ENCODE measurements at regions not wholly inside any gene's neighbourhood (a gene's known extent, or its start where the extent isn't known, plus 50 kb on each side); places are given as distances from the start of the nearest gene placed in this dataset.
A peak's percentile ranks its signal among the peaks of the same experiment; 100 is the strongest.
"Not testable (repeated sequence)": the region's sequence is repeated elsewhere in the genome, so short reads cannot be mapped to it uniquely, and the experiment has no call there.

DNA sequence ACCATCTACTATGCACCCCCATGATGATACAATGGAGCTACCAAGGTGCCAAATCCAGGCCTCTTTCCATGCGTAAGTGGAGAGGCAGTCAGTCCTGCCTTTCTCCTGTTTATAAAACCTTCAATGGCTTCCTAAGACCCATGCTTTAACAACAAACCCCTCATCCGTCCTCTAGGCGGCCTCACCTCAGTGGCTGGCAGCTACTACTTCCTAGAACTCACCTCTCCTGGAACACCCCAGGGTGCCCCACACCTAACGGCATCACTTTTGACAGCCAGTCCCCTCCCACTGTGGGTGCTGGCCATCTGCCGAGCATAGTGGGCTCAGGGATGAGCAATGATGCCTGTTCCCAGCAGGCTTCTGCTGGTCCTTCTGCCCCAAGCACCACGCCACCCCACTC, 80.0 kb upstream of the TAB2 start:
- DNase-seq (ENCODE audit: low read depth in 2 of 2), result no peak

DNA sequence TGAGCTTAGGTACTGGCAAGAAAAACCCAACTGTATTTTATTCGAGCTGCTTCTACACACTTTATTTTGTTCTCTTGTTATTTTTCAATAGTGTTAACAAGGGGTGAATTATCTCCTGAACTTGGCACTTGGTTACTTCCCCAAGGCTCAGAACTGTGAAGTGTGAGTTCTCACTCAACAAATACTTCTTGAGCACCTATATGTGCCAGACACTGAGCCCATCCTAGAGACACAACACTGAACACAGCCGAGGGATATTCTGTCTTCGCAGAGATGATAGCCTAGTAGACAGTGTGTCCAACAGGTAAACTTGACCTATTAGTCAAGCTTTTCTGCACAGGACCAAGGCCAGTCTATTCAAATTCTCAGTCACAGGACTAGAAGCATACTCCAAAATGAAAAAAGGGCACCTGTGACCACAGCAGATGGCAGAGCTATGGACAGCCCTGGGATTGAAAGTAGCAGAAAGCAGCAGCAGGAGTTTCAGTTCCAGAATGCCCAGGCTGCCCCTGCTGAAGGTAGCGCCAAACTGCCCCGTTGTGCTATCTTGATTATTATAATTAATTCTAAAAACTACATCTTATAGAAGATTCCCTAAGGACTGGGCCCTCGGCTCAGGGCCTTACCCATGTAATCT, 77.8 kb upstream of the TAB2 start:
- no peak for DNase-seq (ENCODE audit: low read depth in 2 of 2)

DNA sequence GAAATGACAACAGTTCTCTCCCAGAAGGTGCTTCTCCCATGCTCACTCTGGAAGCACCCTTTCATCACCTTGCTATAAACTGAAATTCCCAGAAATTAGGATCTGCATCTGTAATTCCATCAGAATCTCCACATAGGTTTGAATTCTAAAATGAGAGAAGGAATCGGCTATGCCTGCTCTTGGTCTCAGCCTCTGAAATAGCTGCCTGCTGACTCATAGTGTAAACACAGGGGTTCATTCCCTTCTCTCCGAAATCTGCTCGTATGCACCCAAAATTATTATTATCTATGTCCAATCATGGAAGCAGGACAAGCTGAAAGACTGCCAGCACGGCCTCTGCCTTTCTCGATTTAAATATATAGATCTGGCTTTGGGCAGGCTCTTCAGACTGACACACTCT, 74.6 kb upstream of the TAB2 start:
- no peak for DNase-seq (ENCODE audit: low read depth in 2 of 2)

DNA sequence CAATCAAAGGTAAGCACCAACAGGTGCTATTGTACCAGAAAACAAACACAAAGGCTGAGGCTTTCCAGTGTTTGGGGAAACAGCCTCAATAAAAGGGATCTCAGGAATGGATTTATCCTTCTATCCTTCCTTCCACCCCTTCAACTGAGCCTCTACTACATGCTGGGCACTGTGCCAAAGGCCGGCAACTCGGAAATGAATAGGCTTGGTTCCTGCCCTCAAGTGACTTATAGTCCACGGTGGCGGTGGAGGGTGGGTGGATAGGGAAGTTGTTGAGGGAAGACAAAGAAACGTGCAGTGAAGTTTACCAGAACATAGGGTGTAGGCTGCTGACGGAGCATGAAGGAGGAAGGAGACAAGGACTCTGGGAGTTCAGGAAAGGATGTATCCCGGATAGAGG, 73.4 kb upstream of the TAB2 start:
- DNase-seq (ENCODE audit: low read depth in 2 of 2), result no peak

DNA sequence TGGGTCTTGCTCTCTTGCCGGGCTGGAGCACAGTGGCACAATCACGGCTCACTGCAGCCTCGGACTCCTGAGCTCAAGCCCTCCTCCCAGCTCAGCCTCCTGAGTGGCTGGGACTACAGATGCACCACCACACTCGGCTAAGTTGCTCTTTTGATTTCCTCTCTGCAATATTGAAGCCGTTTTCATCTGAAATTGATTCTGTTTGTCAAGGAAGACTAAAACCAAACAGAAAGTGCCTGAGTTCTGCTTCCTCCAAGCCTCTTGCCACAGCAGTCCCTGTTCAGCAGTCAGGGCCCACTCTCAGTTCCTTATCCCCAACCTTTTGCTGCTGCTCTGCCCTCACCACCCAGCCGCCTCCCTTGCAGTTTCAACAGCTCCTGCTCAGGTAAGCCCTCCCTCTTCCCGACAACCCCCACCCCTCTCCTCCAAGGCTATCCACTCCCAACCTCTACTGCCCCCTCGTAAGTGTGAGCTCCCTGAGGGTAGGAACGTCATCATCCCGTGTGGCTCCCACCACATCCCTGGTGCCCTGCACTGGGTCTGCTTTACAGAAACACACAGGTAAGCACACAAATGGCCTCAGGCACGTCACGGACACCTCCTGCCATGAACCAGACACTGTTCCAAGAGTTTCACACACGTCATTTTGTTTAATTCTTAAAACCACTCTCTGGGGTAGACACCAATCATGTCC, 70.7 kb upstream of the TAB2 start:
- no peak for DNase-seq (ENCODE audit: low read depth in 2 of 2)

DNA sequence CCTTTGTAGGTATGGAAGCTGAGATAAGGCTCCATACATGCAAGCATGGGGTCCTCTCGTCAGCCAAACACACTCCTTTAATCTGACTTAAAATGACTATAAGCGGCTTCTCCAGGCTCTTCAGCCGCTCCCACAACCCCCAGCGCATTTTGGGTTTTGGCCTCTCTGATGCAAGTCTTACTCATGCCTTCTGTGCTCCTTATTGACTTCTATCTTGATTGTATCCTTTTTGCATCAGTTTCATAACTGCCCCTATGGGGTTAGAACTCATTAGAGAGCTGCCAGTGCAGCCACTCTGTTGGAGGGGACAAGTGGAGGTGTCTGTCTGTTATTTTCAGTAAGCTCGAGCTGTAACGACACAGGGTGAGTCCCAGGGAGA, 70.1 kb upstream of the TAB2 start:
- DNase-seq (ENCODE audit: low read depth in 2 of 2), result no peak

DNA sequence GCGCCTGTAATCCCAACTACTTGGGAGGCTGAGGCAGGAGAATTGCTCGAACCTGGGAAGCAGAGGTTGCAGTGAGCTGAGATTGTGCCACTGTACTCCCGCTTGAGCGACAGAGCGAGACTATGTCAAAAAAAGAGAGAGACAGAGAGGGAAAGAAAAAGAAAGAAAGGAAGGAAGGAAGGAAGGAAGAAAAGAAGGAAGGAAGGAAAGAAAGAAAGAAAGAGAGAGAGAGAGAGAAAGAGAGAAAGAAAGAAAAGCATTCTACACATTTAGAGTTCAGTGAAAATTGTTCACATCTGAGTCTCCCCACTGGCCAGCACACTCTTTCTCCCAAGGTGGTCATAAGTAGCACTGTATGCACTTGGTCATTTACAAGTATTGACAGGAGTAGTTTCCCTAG, 69.2 kb upstream of the TAB2 start:
- DNase-seq (ENCODE audit: low read depth in 2 of 2), result not testable (repeated sequence)

DNA sequence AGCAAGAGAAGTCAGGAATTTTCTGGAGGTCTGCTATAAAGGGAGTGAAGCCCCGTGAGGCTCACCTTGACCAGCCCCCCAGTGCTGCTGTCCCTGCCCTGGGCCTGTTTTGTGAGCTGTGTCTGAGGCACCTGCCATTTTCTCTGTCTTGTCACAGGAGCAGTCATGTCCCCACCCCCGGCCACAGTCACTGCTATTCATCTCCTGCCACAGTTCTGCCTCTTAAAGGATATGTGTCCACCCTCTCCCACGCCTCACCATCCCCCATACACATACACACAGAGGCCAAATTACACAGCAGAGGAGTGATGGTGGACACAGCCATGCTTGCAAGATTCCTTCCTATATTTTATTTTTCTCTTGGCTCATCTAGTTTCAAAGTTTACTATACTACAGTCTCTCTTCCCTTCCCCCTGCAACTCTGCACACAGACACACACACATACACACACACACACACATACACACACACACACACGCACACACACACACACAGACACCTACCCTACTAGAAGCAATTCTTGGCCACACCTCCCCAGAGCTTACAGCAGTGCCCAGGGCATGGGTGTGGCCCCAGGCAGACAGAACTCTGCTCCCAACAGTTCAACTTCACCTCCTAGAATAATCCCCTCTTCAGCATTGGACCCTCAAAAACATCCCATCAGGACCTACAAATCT, 68.7 kb upstream of the TAB2 start:
- DNase-seq (ENCODE audit: low read depth in 2 of 2), result no peak

DNA sequence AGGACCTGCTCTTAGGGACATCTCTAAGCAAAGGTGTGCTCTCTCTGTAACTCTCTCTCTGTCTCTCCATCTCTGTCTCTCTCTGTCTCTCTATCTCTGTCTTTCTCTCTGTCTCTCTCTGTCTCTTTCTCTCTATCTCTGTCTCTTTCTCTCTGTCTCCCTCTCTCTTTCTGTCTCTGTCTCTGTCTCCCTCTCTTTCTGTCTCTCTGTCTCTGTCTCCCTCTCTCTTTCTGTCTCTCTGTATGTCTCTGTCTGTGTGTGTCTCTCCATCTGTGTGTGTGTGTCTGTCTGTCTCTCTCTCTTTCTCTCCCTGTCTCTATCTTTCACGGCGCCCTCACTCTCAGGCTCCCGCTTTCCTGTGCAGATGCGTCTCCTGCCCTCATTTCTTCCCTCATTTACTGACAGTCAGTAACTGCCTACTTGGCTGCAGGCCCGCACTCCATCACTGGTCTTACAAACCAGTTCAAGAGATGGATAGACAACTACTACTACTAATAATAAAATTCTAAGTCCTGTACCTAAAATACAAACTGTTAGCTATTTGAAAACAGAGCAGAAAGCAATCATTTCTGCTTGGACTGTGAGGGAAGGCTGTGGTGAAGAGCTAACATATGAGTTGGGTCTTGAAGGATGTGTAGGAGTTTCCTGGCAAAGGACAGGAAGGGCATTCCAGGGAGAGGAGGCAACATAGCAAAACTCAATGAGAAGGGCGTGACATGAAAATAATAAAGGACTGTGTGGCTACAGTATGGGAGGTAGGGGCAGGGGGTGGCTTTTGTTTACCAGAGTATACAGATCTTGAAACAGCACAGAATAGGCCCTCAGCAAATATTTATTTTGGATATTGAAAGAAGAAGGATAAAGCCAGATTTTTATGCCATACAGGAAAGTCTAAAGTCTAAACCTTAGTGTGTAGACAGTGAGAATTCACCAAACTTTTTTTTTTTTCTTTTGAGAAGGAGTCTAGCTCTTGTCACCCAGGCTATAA, 67.8 kb upstream of the TAB2 start:
- no peak for DNase-seq (ENCODE audit: low read depth in 2 of 2)

DNA sequence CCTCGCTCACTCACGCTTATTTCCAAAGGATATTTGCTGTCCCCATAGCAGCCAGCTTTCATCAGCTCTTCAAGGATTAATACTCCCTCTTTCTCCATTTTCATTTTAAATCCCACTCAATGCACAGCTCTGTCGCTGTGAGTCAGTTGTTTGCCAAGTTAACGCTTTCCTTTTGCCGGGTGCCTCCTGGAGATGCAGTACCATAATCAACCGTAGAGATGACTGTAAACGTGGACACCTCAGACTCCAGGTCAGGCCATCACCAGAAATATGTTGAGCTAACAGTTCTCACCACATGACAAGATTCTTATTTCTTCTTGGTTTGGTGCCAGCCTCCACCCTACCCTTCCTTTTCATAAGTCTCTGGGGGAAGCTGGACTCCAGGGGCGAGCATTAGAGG, 66.6 kb upstream of the TAB2 start:
- DNase-seq (ENCODE audit: low read depth in 2 of 2), result no peak

DNA sequence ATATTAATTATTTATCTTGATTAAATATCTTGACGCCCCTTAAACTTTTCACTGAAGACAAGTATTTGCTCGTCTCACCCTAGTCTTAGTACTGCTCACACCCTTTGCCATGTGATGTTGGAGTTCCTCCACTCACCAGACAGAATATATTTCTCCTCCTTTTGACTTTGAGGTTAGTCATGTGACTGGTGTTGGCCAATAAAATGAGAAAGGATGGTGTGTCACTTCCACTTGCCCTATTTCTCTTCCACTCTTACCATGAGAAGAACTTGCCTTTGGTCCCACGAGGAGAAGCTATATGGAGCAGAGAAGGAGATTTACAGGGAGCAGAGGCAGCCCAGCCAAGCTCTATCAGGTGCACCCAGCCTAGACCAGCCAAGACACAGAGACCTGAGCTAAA, 64.9 kb upstream of the TAB2 start:
- no peak for DNase-seq (ENCODE audit: low read depth in 2 of 2)

DNA sequence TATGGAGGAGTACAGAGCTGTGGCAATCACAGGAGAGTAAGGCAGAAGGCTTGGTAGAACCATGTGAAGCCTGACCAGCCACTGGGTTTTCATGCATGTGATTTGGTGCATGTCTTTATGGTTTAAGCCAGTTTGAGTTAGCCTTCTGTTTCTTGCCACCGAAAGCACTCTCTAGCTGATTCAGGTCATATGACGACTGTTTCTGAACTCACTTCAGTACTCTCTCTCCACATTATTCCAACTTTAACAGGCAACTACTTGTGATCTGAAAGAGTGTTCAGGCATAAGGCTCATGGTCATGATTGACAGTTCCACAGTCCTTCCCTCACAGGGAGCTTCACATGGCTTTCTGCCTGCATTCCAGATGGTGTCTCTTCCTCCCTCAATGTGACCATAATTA, 63.3 kb upstream of the TAB2 start:
- DNase-seq (ENCODE audit: low read depth in 2 of 2), result no peak

DNA sequence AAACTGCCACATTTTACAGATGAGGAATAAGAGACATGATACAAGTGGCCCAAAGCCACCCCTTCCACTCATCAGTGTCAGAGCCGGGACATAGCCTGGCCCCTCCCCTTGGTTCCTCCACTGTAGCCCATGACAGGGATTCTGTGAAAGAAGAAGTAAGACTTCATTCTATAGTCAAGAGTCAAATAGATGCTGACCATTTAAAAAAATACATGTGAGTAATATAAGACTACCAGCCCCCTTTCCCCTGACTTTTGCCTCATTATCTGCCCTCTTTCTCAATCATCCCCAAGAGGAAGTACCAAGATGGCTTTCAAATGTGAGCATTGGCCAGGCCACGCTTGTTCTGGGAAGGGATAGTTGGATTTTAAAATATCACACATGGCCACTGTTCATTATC, 57.8 kb upstream of the TAB2 start:
- DNase-seq (ENCODE audit: low read depth in 2 of 2), result no peak

DNA sequence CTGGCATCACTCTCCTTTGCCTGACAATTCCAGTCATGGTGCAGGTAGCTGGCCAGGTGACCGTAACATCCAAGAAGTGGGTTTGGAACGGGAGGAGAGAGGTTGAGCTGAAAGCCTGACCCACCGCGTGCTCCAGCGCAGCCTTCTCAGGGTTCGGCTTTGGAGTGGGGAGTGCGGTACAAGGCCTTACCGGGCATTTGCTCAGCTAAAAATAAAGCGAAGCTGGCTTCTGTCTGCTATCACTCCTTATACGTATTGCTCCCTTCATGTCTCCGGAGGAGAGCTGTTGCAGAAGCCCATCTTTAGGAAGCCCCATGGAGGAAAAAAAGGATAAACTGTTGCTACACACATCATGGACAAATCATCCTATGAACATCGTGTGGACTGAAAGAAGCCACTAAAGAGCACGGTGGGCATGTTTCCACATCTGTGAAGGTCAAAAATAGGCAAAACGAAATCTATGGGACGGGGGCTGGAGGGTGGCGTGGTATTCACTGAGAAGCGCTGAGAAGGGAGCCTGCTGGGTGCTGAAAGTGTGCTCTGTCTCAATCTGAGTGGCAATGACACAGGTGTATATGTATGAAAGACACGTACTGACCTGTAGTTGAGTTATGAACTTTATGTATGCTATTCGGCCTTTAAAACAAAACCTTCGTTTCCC, 57.2 kb upstream of the TAB2 start:
- DNase-seq (ENCODE audit: low read depth in 2 of 2), result no peak

DNA sequence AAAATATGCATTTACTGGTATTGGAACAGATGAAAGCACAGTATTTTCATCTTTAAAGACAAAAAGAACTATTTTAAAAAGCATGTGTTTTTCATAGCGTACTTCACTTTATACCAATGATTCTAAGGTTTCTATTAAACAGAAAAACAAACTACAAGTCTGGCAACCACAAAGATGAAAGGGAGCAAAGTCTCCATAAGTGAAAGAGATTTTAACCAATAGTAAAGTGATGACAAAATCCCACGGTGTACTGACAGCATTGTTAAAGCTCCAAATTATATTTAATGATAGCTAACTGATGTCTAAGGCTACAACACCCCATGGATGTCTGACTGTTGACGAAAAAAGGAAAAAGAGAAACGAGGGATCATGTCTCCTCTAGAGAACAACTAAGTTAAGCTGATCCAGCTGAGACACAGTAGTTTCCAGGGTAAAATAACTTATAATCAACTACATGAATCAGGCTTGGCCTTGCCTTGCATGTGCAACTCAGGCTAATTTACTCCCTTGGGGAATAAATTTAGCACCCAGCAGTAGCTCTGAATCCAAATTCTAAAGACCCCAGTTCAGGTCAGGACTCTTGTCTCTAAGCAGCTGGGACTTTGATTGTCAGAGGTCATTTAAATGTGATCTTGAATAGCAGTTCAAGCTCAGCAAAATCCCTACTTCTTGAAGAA, 56.0 kb upstream of the TAB2 start:
- no peak for DNase-seq (ENCODE audit: low read depth in 2 of 2)

DNA sequence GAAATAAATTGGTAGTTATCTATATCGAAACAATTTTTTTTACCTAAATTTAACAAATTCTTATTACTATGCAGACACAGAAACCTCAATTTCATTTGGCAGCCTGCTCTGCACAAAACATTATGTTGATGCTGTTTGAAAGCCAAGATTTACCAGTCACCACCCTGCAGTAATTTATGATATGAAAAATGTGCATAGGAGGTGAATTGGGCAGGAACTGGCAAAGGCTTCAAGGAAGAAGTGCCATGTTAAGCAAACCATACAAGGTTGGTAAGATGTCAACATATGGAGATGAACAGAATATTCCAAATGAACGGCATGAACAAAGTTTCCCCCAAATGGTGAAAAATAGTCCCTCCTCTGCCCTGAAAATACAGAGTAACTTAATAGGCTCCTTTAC, 54.2 kb upstream of the TAB2 start:
- DNase-seq (ENCODE audit: low read depth in 2 of 2), result no peak

DNA sequence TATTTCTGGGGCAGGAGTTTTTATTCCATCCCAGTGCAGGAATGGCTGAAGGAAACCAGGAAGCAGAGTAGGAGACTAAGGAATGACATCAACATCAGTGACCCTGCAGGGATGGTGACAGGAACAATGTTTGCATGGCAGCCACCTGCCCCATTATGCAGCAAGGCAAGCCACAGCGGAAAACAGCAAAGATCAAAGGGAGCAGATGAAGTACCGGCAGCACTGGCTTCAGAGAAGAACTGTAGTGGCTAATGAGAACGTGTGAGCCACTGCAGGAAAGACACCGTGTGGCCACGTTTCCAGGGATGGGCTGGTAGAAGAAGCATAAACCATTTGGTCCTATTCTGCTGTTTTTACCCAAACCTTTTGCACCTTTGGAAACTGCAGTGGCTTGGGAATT, 52.9 kb upstream of the TAB2 start:
- peak in 1 of 2 donors; percentile 17 for DNase-seq (ENCODE audit: low read depth in 2 of 2)

DNA sequence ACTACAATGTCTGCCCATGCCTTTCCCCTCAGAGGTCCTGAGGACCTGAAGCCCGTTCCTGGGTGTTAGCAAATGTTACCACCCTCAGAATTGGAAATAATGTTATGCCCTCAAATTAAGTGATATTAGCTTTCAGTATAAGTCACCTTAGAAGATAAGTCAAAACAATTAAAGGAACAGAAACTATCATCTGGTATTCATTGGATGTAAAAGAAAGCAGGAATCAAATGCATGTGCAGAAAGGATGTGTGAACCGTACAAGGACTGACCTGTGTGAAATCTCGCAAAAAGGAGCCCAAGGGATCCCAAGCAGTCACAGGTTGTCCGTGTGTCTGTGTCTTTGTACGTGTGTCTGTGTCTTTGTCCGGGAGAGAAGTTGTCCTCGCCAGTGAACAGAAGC, 51.6 kb upstream of the TAB2 start:
- no peak for DNase-seq (ENCODE audit: low read depth in 2 of 2)

DNA sequence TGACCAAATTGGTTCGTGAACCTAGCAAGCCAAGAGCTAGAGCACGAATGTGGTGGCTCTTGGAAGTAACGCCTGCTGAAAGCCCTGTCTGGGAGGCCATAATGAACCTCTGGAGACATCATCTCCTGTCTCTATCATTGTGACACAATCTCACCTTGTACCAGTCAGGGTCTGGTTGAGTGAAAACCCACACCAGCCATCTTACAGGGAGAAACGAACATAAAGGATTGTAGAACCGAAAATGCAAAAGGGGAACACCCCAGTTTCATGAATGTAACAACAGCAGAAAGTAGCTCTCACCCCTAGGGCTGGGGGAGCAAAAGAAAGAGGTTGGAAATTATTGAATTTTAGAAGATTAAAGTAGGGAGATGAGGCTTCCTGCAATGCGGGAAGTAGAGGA, 50.9 kb upstream of the TAB2 start:
- DNase-seq (ENCODE audit: low read depth in 2 of 2), result no peak

DNA sequence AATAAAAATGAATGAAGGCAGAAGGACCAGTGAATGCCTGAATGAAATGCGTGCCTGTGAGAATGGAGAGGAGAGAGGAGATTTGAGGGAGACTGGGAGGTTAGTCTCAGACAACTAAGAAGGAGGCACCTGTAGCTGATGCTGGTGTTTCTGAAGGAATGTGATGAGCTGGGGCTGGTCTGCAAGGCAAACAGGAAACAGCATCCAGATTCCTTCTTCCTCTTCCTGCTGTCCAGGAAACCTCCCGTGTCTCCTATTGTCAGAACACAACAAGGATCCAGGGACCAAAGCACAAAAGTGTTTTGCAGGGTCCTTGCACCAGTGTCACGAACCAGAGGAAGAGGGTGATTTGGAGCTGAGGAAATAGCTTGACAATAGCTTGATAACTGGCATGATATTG, 50.4 kb upstream of the TAB2 start:
- DNase-seq (ENCODE audit: low read depth in 2 of 2), result no peak

DNA sequence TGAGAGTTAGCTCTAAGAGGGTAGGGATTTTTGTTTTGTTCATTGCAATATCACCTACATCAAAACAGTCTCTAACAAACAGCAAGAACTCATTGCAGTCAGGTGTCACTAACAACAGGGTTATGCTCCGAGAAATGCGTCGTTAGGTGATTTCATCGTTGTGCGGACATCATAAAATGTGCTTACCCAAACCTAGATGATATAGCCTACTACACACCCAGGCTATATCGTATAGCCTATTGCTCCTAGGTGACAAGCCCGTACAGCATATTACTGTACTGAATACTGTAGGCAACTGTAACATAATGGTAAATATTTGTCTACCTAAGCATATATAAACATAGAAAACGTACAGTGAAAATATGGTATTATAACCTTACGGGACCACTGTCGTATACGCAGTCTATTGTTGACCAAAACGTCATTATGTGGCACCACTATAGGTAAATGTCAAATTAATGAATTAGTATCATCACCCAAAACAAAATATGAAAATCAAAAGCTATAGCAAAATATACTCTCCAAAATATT, 49.9 kb upstream of the TAB2 start:
- no peak for DNase-seq (ENCODE audit: low read depth in 2 of 2)
